ENCODE measurements at regions not wholly inside any gene's neighbourhood (a gene's known extent, or its start where the extent isn't known, plus 50 kb on each side); places are given as distances from the start of the nearest gene placed in this dataset.
"Not testable (repeated sequence)": the region's sequence is repeated elsewhere in the genome, so short reads cannot be mapped to it uniquely, and the experiment has no call there.

- in situ Hi-C loops (cut with MboI; ENCODE audit: low pct_unique_long_range_greater_than_20kb in 2 of 9, low sequenced_read_pairs in 9 of 9, unreplicated experiment in 9 of 9): no loop called here
- Histone ChIP-seq H3K27ac (no peak overlapping the region), H3K4me3 (no peak overlapping the region), H3K4me1 (replicated peaks in 1 of 2) (no peaks in the 10 kb centered on the region)
- no peak for ATAC-seq (replicated peaks in 6 of 8)
- 20 to 100% (median 88%) methylated on average over 1 to 3 of the region's 3 CpGs; no CpG with 5 or more reads in 2 of the 10 experiments for WGBS, 10 experiments
Measured at GRCh38 chr2:133624551-133624950, 56.3 kb upstream of the NCKAP5 start.

DNA sequence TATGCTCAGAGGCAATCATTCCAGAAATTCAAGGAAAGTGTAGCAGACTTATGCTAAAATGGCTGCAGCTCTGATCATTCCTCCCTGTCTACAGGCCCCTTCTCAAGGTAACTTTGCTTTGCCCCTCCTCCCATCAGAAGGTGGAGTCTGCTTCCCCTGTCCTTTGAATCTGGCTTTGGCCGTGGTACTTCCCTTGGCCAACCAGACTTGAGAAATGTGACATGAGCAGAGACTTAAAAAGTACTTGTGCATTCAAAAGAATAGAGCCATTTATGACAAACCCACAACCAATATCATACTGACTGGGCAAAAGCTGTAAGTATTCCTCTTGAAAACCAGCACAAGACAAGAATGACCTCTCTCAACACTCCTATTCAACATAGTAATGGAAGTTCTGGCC, 59.5 kb upstream of the NCKAP5 start:
- no peak for ATAC-seq (replicated peaks in 6 of 8)
- in situ Hi-C loops (cut with MboI; ENCODE audit: low pct_unique_long_range_greater_than_20kb in 2 of 9, low sequenced_read_pairs in 9 of 9, unreplicated experiment in 9 of 9): no loop called here
- WGBS, 10 experiments: 17 to 100% (median 100%) methylated on average over 1 of the region's 1 CpG; no CpG with 5 or more reads in 3 of the 10 experiments

DNA sequence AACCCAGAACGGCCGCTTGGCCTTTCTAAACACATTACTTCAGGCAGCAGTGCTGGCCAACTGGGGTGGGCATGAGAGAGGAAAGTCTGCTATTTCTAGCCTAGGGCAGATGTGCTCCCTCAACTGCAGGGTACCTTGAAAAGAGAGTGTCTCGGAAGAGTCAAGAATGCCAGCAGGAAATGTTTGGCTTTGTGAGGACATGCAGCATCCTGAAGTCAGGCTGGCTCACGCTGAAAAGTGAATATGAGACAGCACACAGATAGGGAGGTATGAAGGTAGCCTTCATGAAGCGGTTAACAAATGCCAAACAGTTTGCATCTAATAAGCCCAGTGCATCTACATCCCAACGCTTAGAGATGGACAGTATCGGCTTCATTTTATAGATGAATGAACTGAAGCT, 65.0 kb upstream of the NCKAP5 start:
- ATAC-seq (replicated peaks in 6 of 8): no peak
- Histone ChIP-seq H3K27ac (no peak overlapping the region), H3K4me3 (no peak overlapping the region), H3K4me1 (replicated peaks in 1 of 2) (peaks cover 7 to 12% of the 10 kb centered on the region in 2 donors)
- in situ Hi-C loops (cut with MboI; ENCODE audit: low pct_unique_long_range_greater_than_20kb in 2 of 9, low sequenced_read_pairs in 9 of 9, unreplicated experiment in 9 of 9): no loop called here
- 56 to 100% (median 87%) methylated on average over 2 to 6 of the region's 7 CpGs; no CpG with 5 or more reads in 3 of the 10 experiments for WGBS, 10 experiments

More for the DNA sequence above, 59.5 kb upstream of the NCKAP5 start:
- Histone ChIP-seq H3K4me3 (no peak overlapping the region), H3K27ac (no peak overlapping the region), H3K4me1 (replicated peaks in 1 of 2) (no peaks in the 10 kb centered on the region)

DNA sequence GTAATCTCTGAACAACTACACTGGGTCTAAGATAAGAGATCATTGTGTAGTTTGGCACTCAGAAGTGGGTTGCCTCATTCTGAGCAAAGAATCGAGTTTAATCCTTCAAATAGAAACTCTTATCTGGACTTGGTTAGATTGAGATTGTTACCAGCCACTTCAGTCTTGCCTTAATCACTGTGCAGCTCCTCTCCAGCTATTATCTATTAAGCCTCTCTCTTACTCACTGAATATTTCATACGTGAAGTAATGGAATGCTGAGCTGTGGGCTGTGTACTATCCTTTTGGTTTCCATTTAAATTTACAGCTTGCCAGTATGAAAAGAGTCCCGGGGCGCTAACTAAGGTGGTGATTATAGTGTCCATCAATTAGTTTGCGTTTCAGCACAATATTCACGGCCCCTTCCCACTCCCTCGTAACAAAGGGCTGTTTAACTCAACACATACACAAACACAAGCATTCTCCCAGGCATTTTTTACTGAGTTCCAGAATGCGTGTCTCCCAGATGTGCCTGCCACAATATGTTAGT, 65.7 kb upstream of the NCKAP5 start:
- no peak overlapping the region for H3K4me3 ChIP-seq
- ATAC-seq (replicated peaks in 6 of 8): peak; percentile 52 to 96 (median 72)
- in situ Hi-C loops (cut with MboI; ENCODE audit: low pct_unique_long_range_greater_than_20kb in 2 of 9, low sequenced_read_pairs in 9 of 9, unreplicated experiment in 9 of 9): no loop called here
- H3K4me1 ChIP-seq (replicated peaks in 1 of 2): peaks cover 7 to 12% of the 10 kb centered on the region in 2 donors
- WGBS, 10 experiments: 0 to 78% (median 69%) methylated on average over 3 to 7 of the region's 8 CpGs; no CpG with 5 or more reads in 1 of the 10 experiments
- no peak overlapping the region for H3K27ac ChIP-seq

GRCh38 chr2:133635131-133635530, 66.9 kb upstream of the NCKAP5 start:
- peaks cover 7 to 12% of the 10 kb centered on the region in 2 donors for H3K4me1 ChIP-seq (replicated peaks in 1 of 2)
- ATAC-seq (replicated peaks in 6 of 8): no peak
- in situ Hi-C loops (cut with MboI; ENCODE audit: low pct_unique_long_range_greater_than_20kb in 2 of 9, low sequenced_read_pairs in 9 of 9, unreplicated experiment in 9 of 9): no loop called here

GRCh38 chr2:133636287-133636686, 68.0 kb upstream of the NCKAP5 start:
- peaks cover 7 to 12% of the 10 kb centered on the region in 2 donors for H3K4me1 ChIP-seq (replicated peaks in 1 of 2)
- in situ Hi-C loops (cut with MboI; ENCODE audit: low pct_unique_long_range_greater_than_20kb in 2 of 9, low sequenced_read_pairs in 9 of 9, unreplicated experiment in 9 of 9): no loop called here
- H3K27ac ChIP-seq: no peak overlapping the region
- 60 to 100% (median 95%) methylated on average over 1 to 2 of the region's 2 CpGs; no CpG with 5 or more reads in 1 of the 10 experiments for WGBS, 10 experiments
- no peak overlapping the region for H3K4me3 ChIP-seq
- ATAC-seq (replicated peaks in 6 of 8): no peak

More at GRCh38 chr2:133635131-133635530, 66.9 kb upstream of the NCKAP5 start:
- Histone ChIP-seq H3K27ac (no peak overlapping the region), H3K4me3 (no peak overlapping the region)

- no peak overlapping the region for H3K4me3 ChIP-seq
- H3K4me1 ChIP-seq (replicated peaks in 1 of 2): peaks cover 0 to 7% of the 10 kb centered on the region in 2 donors
- ATAC-seq (replicated peaks in 6 of 8): no peak
- in situ Hi-C loops (cut with MboI; ENCODE audit: low pct_unique_long_range_greater_than_20kb in 2 of 9, low sequenced_read_pairs in 9 of 9, unreplicated experiment in 9 of 9): no loop called here
- H3K27ac ChIP-seq: no peak overlapping the region
Measured at GRCh38 chr2:133640103-133640502, 71.8 kb upstream of the NCKAP5 start.

- in situ Hi-C loops (cut with MboI; ENCODE audit: low pct_unique_long_range_greater_than_20kb in 2 of 9, low sequenced_read_pairs in 9 of 9, unreplicated experiment in 9 of 9): no loop called here
- Histone ChIP-seq H3K27ac (no peak overlapping the region), H3K4me1 (replicated peaks in 1 of 2) (peaks cover 0 to 2% of the 10 kb centered on the region in 2 donors), H3K4me3 (no peak overlapping the region)
- 0% methylated on average over 1 of the region's 1 CpG; no CpG with 5 or more reads in 9 of the 10 experiments for WGBS, 10 experiments
- peak in 3 of 8 experiments; percentile 91 to 95 (median 94) for ATAC-seq (replicated peaks in 6 of 8)
Measured at GRCh38 chr2:133641497-133641896, 73.2 kb upstream of the NCKAP5 start.

- H3K4me3 ChIP-seq: no peak overlapping the region
- 0 to 100% (median 87%) methylated on average over 1 to 5 of the region's 5 CpGs for WGBS, 10 experiments
- peaks cover 0 to 2% of the 10 kb centered on the region in 2 donors for H3K4me1 ChIP-seq (replicated peaks in 1 of 2)
- peak in 2 of 8 experiments; percentile 13 to 15 for ATAC-seq (replicated peaks in 6 of 8)
- in situ Hi-C loops (cut with MboI; ENCODE audit: low pct_unique_long_range_greater_than_20kb in 2 of 9, low sequenced_read_pairs in 9 of 9, unreplicated experiment in 9 of 9): no loop called here
- H3K27ac ChIP-seq: no peak overlapping the region
Measured at GRCh38 chr2:133641942-133642725, 73.9 kb upstream of the NCKAP5 start.

- Histone ChIP-seq H3K27ac (no peak overlapping the region), H3K4me1 (replicated peaks in 1 of 2) (peaks cover 0 to 2% of the 10 kb centered on the region in 2 donors), H3K4me3 (no peak overlapping the region)
- in situ Hi-C loops (cut with MboI; ENCODE audit: low pct_unique_long_range_greater_than_20kb in 2 of 9, low sequenced_read_pairs in 9 of 9, unreplicated experiment in 9 of 9): no loop called here
- peak in 1 of 8 experiments; percentile 35 for ATAC-seq (replicated peaks in 6 of 8)
Measured at GRCh38 chr2:133642791-133643191, 74.5 kb upstream of the NCKAP5 start.

DNA sequence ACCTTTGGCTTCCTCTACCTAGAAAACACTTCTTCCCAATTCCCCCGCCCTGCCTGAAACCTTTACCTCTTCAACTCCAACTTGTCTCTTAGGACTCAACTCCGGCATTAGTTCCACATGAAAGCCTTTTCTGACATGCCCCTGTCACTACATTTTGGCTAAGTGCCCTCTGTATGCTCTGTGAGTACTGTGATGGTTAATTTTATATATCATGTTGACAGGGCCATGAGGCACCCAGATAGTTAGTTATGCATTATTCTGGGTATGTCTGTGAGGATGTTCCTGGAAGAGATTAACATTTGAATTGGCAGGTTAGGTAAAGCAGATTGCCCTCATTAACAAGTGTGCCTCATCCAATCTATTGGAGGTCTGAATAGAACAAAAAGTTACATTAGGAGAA, 75.6 kb upstream of the NCKAP5 start:
- no peak overlapping the region for H3K27ac ChIP-seq
- 47 to 100% (median 80%) methylated on average over 1 to 2 of the region's 2 CpGs; no CpG with 5 or more reads in 1 of the 10 experiments for WGBS, 10 experiments
- H3K4me1 ChIP-seq (replicated peaks in 1 of 2): peaks cover 0 to 2% of the 10 kb centered on the region in 2 donors
- H3K4me3 ChIP-seq: no peak overlapping the region
- in situ Hi-C loops (cut with MboI; ENCODE audit: low pct_unique_long_range_greater_than_20kb in 2 of 9, low sequenced_read_pairs in 9 of 9, unreplicated experiment in 9 of 9): no loop called here
- no peak for ATAC-seq (replicated peaks in 6 of 8)

DNA sequence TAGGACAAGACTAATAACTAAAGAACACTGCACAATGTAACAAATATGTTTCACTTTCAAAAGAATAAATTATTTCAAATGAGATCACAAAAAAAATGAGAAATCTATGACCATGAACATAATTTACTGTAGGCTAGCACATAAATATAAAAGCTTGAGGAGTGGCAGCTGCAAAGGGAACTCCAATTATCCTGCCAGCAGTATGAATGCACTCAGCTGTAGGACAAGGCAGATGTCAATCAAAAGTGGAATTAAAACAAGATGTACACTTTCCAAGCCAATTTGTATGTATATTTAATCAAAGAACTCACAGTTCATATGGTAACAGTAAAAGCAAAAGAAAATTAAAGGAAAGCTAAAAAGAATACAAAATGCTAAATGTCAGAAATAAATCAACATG, 76.6 kb upstream of the NCKAP5 start:
- peaks cover 0 to 2% of the 10 kb centered on the region in 2 donors for H3K4me1 ChIP-seq (replicated peaks in 1 of 2)
- no peak for ATAC-seq (replicated peaks in 6 of 8)
- H3K4me3 ChIP-seq: no peak overlapping the region
- no peak overlapping the region for H3K27ac ChIP-seq
- in situ Hi-C loops (cut with MboI; ENCODE audit: low pct_unique_long_range_greater_than_20kb in 2 of 9, low sequenced_read_pairs in 9 of 9, unreplicated experiment in 9 of 9): no loop called here

DNA sequence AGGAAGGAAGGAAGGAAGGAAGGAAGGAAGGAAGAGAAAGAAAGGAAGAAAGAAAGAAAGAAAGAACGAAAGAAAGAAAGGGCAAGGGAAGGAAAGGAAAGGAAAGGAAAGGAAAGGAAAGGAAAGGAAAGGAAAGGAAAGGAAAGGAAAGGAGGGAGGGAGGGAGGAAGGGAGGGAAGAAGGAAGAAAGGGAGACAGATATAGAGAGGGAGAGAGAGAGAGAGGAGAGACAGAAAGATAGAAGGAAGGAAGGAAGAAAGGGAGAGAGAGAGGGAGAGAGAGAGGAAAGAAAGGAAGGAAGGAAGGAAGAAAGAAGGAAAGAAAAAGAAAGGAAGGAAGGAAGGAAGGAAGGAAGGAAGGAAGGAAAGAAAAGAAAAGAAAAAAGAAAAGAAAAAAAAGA, 79.1 kb upstream of the NCKAP5 start:
- in situ Hi-C loops (cut with MboI; ENCODE audit: low pct_unique_long_range_greater_than_20kb in 2 of 9, low sequenced_read_pairs in 9 of 9, unreplicated experiment in 9 of 9); ATAC-seq (replicated peaks in 6 of 8): not testable (repeated sequence)
- WGBS, 10 experiments: 92 to 95% methylated on average over 1 of the region's 1 CpG; no CpG with 5 or more reads in 8 of the 10 experiments

GRCh38 chr2:133651861-133652260, 83.6 kb upstream of the NCKAP5 start:
- 0 to 100% (median 85%) methylated on average over 1 to 2 of the region's 2 CpGs; no CpG with 5 or more reads in 2 of the 10 experiments for WGBS, 10 experiments
- no peak for ATAC-seq (replicated peaks in 6 of 8)
- no peak overlapping the region for H3K27ac ChIP-seq
- H3K4me1 ChIP-seq (replicated peaks in 1 of 2): no peaks in the 10 kb centered on the region
- in situ Hi-C loops (cut with MboI; ENCODE audit: low pct_unique_long_range_greater_than_20kb in 2 of 9, low sequenced_read_pairs in 9 of 9, unreplicated experiment in 9 of 9): no loop called here
- no peak overlapping the region for H3K4me3 ChIP-seq

More for the DNA sequence above, 79.1 kb upstream of the NCKAP5 start:
- not testable (repeated sequence) for H3K4me3 ChIP-seq; H3K27ac ChIP-seq; H3K4me1 ChIP-seq (replicated peaks in 1 of 2)

Data from motor neuron (in vitro differentiated cells).